Mammary epithelial cell (primary cell): ENCODE measurements at regions not wholly inside any gene's neighbourhood (a gene's known extent, or its start where the extent isn't known, plus 50 kb on each side); places are given as distances from the start of the nearest gene placed in this dataset.

ENCODE experiments used
- EZH2 ChIP-seq: IDR thresholded peaks from 2 replicates; pipeline ENCODE4 v1.6.1; 2012; ENCODE audit warnings: low read length, inconsistent platforms, borderline replicate concordance
- TF ChIP-seq, protein P1 (sequence below), 2 donors: IDR thresholded peaks in 1 of 2; conservative IDR thresholded peaks in 1 of 2; 2 replicates each; pipeline ENCODE4 v1.5.1; 2011 to 2012; ENCODE audit warnings: inconsistent platforms in 2 of 2, low read length in 2 of 2, mild to moderate bottlenecking in 2 of 2, control low read depth in 1 of 2, low read depth in 1 of 2; ENCODE audit not compliant: insufficient read depth in 1 of 2; ENCODE audit errors: extremely low read depth in 1 of 2

DNA sequence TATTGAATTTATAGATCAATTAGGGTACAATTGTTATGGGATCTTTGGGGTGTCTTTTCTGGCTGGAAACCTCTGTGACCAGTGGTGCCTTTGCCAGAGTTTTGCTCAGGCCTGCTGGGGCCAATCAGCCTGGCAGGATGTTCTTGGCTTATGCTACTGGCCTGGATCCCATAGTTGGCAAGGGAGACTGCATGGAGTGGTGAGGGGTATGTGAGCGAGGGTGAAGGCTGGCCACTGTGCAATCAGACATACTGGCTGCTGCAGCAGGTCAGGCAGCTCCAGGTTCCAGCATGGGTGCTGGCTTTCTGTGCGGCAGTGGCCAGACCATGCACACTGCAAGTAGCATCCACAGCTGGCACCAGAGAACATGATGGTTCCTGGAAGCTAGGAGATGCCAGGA is 1053.2 kb upstream of the GBE1 start:
- TF ChIP-seq, protein P1, sequence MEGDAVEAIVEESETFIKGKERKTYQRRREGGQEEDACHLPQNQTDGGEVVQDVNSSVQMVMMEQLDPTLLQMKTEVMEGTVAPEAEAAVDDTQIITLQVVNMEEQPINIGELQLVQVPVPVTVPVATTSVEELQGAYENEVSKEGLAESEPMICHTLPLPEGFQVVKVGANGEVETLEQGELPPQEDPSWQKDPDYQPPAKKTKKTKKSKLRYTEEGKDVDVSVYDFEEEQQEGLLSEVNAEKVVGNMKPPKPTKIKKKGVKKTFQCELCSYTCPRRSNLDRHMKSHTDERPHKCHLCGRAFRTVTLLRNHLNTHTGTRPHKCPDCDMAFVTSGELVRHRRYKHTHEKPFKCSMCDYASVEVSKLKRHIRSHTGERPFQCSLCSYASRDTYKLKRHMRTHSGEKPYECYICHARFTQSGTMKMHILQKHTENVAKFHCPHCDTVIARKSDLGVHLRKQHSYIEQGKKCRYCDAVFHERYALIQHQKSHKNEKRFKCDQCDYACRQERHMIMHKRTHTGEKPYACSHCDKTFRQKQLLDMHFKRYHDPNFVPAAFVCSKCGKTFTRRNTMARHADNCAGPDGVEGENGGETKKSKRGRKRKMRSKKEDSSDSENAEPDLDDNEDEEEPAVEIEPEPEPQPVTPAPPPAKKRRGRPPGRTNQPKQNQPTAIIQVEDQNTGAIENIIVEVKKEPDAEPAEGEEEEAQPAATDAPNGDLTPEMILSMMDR (conservative IDR thresholded peaks at IDR 0.05 in 1 of 2, IDR thresholded peaks at IDR 0.05 in 1 of 2; ENCODE audit: extremely low read depth in 1 of 2, insufficient read depth in 1 of 2, low read depth in 1 of 2, low read length in 2 of 2) = no peak
- no peak for TF ChIP-seq EZH2
